HEK293T (cell line): ENCODE measurements at regions not wholly inside any gene's neighbourhood (a gene's known extent, or its start where the extent isn't known, plus 50 kb on each side); places are given as distances from the start of the nearest gene placed in this dataset.

Source experiments
- CTCF ChIA-PET: fragments of 350-600 bp; formaldehyde crosslinking; extraction: SDS; loops from one replicate; lab custom pipeline; 2021; ENCODE audit warnings: antibody characterized with exemption, inconsistent platforms; lab: Yijun Ruan, JAX
- POLR2A ChIA-PET: fragments of 350-600 bp; formaldehyde crosslinking; extraction: SDS; loops from one replicate; lab custom pipeline; 2020; ENCODE audit warnings: antibody characterized with exemption, inconsistent platforms; lab: Yijun Ruan, JAX
- DNase-seq: peaks from one replicate; pipeline ENCODE4 v3.0.0; 2012; ENCODE audit warnings: mixed read lengths; ENCODE audit errors: extremely low spot score
- ARNT ChIP-seq: fragments of 450-650 bp; IDR thresholded peaks from 2 replicates; pipeline ENCODE4 v1.6.1; 2017; ENCODE audit warnings: mild to moderate bottlenecking
- BHLHE40 ChIP-seq: fragments of 450-650 bp; IDR thresholded peaks from 2 replicates; pipeline ENCODE4 v1.6.1; 2016; ENCODE audit warnings: mild to moderate bottlenecking, moderate library complexity, borderline replicate concordance
- CTBP1 ChIP-seq: fragments of 450-650 bp; IDR thresholded peaks from 2 replicates; pipeline ENCODE4 v1.6.1; 2016; ENCODE audit warnings: borderline replicate concordance
- ELF4 ChIP-seq: fragments of 450-650 bp; IDR thresholded peaks from 2 replicates; pipeline ENCODE4 v1.6.1; 2017; ENCODE audit warnings: antibody characterized with exemption
- FOXA1 ChIP-seq: fragments of 450-650 bp; IDR thresholded peaks from 2 replicates; pipeline ENCODE4 v1.6.1; 2016; ENCODE audit warnings: mild to moderate bottlenecking
- FOXK2 ChIP-seq: fragments of 450-650 bp; IDR thresholded peaks from 2 replicates; pipeline ENCODE4 v1.6.1; 2016; ENCODE audit warnings: mild to moderate bottlenecking
- FOXM1 ChIP-seq: fragments of 450-650 bp; IDR thresholded peaks from 2 replicates; pipeline ENCODE4 v1.6.1; 2017; ENCODE audit warnings: mild to moderate bottlenecking, borderline replicate concordance
- HDGF ChIP-seq: fragments of 450-650 bp; IDR thresholded peaks from 2 replicates; pipeline ENCODE4 v1.6.1; 2017; ENCODE audit warnings: antibody characterized with exemption, borderline replicate concordance
- L3MBTL2 ChIP-seq: fragments of 450-650 bp; conservative IDR thresholded peaks from 2 replicates; pipeline ENCODE4 v1.6.1; 2016; ENCODE audit warnings: mild to moderate bottlenecking
- LEF1 ChIP-seq: fragments of 450-650 bp; IDR thresholded peaks from 2 replicates; pipeline ENCODE4 v1.6.1; 2017; ENCODE audit warnings: mild to moderate bottlenecking, borderline replicate concordance
- NFRKB ChIP-seq: fragments of 450-650 bp; IDR thresholded peaks from 2 replicates; pipeline ENCODE4 v1.6.1; 2016; ENCODE audit warnings: mild to moderate bottlenecking, moderate library complexity
- PKNOX1 ChIP-seq: fragments of 450-650 bp; IDR thresholded peaks from 2 replicates; pipeline ENCODE4 v1.6.1; 2016
- SP1 ChIP-seq: fragments of 450-650 bp; IDR thresholded peaks from 2 replicates; pipeline ENCODE4 v1.6.1; 2017
- SUZ12 ChIP-seq: fragments of 450-650 bp; IDR thresholded peaks from 2 replicates; pipeline ENCODE4 v1.6.1; 2016; ENCODE audit warnings: mild to moderate bottlenecking
- TARDBP ChIP-seq: fragments of 450-650 bp; IDR thresholded peaks from 2 replicates; pipeline ENCODE4 v1.6.1; 2016
- ZNF384 ChIP-seq: fragments of 450-650 bp; IDR thresholded peaks from 2 replicates; pipeline ENCODE4 v1.6.1; 2016

DNA sequence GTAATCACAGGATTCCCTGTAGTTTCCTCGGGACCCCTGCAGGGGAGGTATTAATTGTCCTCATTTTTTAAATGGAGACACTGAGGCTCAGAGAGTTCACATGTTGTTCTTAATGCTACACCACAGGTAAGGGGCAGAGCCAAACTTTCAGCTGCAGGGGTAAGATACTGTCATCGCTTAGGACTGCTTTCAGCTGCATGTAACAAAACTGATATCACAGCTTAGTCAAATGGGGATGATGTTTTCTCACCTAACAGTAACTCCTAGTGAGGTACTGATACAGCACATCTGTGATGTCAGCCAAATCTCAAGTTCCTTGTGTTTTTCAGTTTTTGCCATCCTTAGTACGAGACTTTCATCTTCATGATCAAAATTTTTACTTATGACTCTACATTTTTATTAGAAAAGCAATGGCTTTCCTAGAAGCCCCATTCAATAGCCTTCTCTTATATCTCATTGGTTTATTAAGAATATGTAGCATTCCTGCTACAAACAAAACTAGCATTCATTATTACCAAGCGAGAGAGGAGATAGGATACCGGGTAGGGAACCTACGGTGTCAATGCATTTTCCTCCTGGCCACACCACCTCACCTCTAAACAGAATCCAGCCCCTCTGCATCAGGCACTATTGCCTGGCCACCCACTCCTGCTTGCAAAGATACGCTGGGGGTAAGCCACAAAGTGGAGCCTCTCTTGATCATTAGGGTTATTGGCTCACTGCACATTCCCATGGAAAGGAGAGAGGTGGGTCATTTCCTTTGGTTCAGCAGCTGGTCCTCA is 557.5 kb downstream of the CD83 start:
- no peak for DNase-seq
- TF ChIP-seq NFRKB (no peak), FOXM1 (no peak), ELF4 (no peak), ARNT (no peak), TARDBP (no peak), FOXA1 (no peak), PKNOX1 (no peak)
- CTCF ChIA-PET: no interaction called here
- POLR2A ChIA-PET: no interaction called here

DNA sequence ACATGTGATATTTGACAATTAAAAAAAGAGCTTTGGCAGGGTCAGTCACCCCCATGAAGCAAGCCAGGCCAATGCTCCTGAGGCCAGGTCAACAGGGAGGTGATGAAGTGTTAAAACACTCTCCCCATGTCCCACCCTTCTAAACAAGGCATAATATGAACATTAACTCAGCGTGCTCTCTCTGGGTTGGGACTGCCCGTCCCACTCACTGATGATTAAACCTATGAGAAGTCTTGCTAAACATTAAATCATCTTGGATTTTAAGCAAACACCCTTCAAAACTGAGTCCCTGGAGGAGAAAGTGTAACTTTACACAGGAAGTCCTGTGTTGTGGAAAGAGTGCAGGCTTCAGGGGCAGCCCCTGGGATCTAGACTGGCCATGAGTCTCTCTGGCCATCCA is 558.5 kb downstream of the CD83 start:
- DNase-seq: no peak
- ChIA-PET POLR2A (no interaction called here), CTCF (no interaction called here)
- no peak for TF ChIP-seq SP1
- TF ChIP-seq ARNT: no peak
- no peak for TF ChIP-seq FOXK2
- TF ChIP-seq SUZ12: no peak
- TF ChIP-seq HDGF: no peak
- no peak for TF ChIP-seq L3MBTL2
- no peak for TF ChIP-seq LEF1
- TF ChIP-seq FOXA1: no peak
- no peak for TF ChIP-seq ELF4
- no peak for TF ChIP-seq NFRKB
- no peak for TF ChIP-seq CTBP1
- no peak for TF ChIP-seq ZNF384
- TF ChIP-seq PKNOX1: no peak
- no peak for TF ChIP-seq BHLHE40

DNA sequence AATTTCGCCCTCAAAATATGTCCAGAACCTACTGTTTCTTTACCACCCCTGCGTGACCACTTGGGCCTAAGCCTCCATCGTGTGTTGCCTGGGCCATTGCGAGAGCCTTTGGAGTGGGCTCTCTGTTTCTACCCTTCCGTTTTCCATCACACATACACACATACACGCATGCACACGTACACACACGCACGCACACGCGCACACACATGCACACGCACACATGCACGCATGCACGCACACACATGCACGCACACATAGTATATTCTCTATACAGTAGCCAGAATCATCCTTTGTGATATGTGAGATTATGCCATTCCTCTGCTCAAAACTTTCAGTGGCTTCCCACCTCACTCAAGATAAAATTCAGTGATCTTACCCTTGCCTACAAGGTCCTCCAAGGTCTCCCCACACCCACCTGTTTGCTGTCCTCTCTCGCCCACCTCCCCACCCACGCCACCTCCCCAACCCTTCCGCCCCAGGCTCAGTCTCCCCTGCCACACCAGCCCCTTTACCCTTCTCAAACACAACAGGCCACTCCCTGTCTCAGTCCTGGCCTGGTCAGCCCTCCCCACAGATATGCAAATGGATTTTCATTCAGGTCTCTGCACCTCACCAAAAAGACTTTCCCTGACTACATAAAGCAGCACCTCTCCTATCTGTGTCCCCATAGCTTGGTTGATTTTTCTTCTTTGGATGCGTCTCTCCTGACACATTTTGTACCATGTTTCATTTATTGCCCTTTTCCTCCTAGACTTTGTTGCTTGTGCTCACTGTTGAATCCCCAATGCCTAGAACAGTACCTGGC is 559.6 kb downstream of the CD83 start:
- TF ChIP-seq FOXA1 (no peak), SUZ12 (no peak), L3MBTL2 (no peak), BHLHE40 (no peak), ARNT (no peak), FOXK2 (no peak), PKNOX1 (no peak), TARDBP (no peak), HDGF (no peak), CTBP1 (no peak), NFRKB (no peak), LEF1 (no peak), ELF4 (no peak), FOXM1 (no peak), ZNF384 (no peak), SP1 (no peak)
- ChIA-PET CTCF (no interaction called here), POLR2A (no interaction called here)
- no peak for DNase-seq

DNA sequence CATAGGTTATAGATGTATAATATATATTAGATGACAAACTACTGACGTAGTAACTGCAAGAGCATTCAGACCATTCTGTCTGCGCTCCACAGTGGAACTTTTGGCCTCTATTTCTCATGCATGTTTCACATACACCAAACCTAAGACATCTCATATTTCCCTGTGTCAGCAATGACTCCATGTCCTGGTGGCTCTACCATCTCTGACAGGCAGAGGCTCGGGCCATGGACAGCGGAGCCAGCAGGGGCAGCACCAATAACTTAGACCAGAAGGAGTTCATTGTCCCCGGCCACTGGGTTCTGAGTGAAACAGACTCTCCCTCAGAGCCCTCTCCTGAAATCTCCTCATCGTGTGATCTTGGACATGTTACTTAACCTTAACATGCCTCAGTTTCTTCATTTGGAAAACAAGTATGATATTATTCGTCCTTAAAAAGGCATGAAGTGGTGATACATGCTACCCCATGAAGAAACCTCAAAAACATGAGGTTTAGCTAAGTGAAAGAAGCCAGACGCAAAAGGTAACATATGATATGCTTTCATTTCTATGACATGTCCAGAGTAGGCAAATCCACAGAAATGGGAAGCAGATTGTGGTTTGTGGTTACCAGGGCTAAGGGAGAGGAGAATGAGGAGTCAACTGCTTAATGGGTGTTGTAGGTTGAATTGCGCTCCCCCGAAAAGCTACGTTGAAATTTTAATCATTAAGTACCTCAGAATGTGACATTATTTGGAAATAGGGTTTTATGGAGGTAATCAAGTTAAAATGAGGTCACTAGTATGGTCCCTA is 564.0 kb upstream of the JARID2 start:
- no peak for DNase-seq
- TF ChIP-seq ZNF384: no peak
- no peak for TF ChIP-seq FOXA1
- TF ChIP-seq FOXK2: no peak
- no peak for TF ChIP-seq BHLHE40
- TF ChIP-seq CTBP1: no peak
- TF ChIP-seq ARNT: no peak
- TF ChIP-seq L3MBTL2: no peak
- POLR2A ChIA-PET: no interaction called here
- CTCF ChIA-PET: no interaction called here

DNA sequence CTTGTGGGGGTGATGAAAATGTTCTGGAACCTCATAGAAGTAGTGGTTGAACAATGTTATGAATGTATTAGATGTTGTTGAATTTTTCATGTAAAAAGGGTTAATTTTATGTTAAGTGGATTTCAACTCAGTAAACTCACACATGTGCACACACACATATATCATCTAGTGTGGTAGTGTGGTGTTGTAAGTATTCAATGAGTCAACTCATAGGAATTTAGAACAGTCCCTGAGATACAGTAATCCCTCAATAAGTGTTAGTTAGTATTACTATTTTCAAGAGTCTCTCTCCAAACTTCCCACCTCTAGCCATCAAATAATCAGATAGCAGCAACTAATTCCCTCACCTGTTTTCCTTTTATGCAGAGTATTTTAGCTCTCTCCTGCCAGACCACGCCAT is 563.1 kb upstream of the JARID2 start:
- POLR2A ChIA-PET: no interaction called here
- CTCF ChIA-PET: no interaction called here
- no peak for DNase-seq
- TF ChIP-seq NFRKB: no peak
- no peak for TF ChIP-seq ARNT
- TF ChIP-seq ZNF384: no peak
- TF ChIP-seq SP1: no peak
- no peak for TF ChIP-seq CTBP1
- no peak for TF ChIP-seq FOXM1
- no peak for TF ChIP-seq SUZ12
- TF ChIP-seq ELF4: no peak
- TF ChIP-seq HDGF: no peak
- TF ChIP-seq BHLHE40: no peak
- no peak for TF ChIP-seq LEF1
- TF ChIP-seq FOXK2: no peak
- no peak for TF ChIP-seq PKNOX1
- no peak for TF ChIP-seq L3MBTL2
- no peak for TF ChIP-seq TARDBP
- no peak for TF ChIP-seq FOXA1
